H1 (cell line): ENCODE measurements at regions not wholly inside any gene's neighbourhood (a gene's known extent, or its start where the extent isn't known, plus 50 kb on each side); places are given as distances from the start of the nearest gene placed in this dataset.

Source experiments
- EP300 ChIP-seq, 2 experiments: IDR thresholded peaks; 1 replicate in 1 of 2; 2 replicates in 1 of 2; pipeline ENCODE4 v1.6.1; 2011 to 2012; ENCODE audit warnings: low read depth in 2 of 2, low read length in 2 of 2, mild to moderate bottlenecking in 2 of 2, borderline replicate concordance in 1 of 2, inconsistent platforms in 1 of 2, moderate library complexity in 1 of 2
- KDM4A ChIP-seq: IDR thresholded peaks from one replicate; pipeline ENCODE4 v1.7.1; 2012; ENCODE audit warnings: low read depth, mild to moderate bottlenecking, moderate library complexity, low read length, inconsistent platforms; ENCODE audit not compliant: severe bottlenecking
- NRF1 ChIP-seq: IDR thresholded peaks from 2 replicates; pipeline ENCODE4 v1.6.1; 2011; ENCODE audit warnings: mild to moderate bottlenecking, low read depth, low read length, improper control_type of control experiment
- SP1 ChIP-seq: IDR thresholded peaks from 2 replicates; pipeline ENCODE4 v1.6.1; 2011; ENCODE audit warnings: low read depth, low read length
- YY1 ChIP-seq: IDR thresholded peaks from 2 replicates; pipeline ENCODE4 v1.6.1; 2011; ENCODE audit warnings: low read depth, mild to moderate bottlenecking, low read length

GRCh38 chr11:115920092-115920461 lies 415.9 kb upstream of the CADM1 start (continued):
- TF ChIP-seq EP300 (IDR thresholded peaks at IDR 0.05; ENCODE audit: borderline replicate concordance in 1 of 2, low read depth in 2 of 2, low read length in 2 of 2) (no peak), NRF1 (no peak), SP1 (no peak), YY1 (no peak), KDM4A (no peak)
